ENCODE measurements at regions not wholly inside any gene's neighbourhood (a gene's known extent, or its start where the extent isn't known, plus 50 kb on each side); places are given as distances from the start of the nearest gene placed in this dataset.

GRCh38 chr19:29323440-29324290 lies 110.7 kb upstream of the UQCRFS1 start:
- H3K36me3 ChIP-seq, result no peaks in the 10 kb centered on the region
- no peaks in the 10 kb centered on the region for H3K9me3 ChIP-seq
- H3K4me1 ChIP-seq, result no peaks in the 10 kb centered on the region
- no peak for TF ChIP-seq CTCF (IDR thresholded peaks at IDR 0.05)
- H3K4me3 ChIP-seq, result no peak overlapping the region
- DNase-seq (no peak), ATAC-seq (no peak)
- no peak overlapping the region for H3K27ac ChIP-seq
- intact Hi-C loops (cut with DNase I), result loop anchor here in 1 of 10 donors (2.0 kb wide), 1 partner anchor 41 kb away; no protein-coding TSS in a partner anchor
- WGBS, 2 donors, result 70 to 73% methylated on average over 15 of the region's 15 CpGs
- H3K27me3 ChIP-seq, result peaks cover 0 to 22% (median 12%) of the 10 kb centered on the region in 7 donors

GRCh38 chr19:29324291-29324680 lies 111.3 kb upstream of the UQCRFS1 start:
- Histone ChIP-seq H3K9me3 (no peaks in the 10 kb centered on the region), H3K27ac (no peak overlapping the region), H3K36me3 (no peaks in the 10 kb centered on the region), H3K4me1 (no peaks in the 10 kb centered on the region), H3K27me3 (peaks cover 0 to 17% (median 10%) of the 10 kb centered on the region in 7 donors), H3K4me3 (no peak overlapping the region)
- DNase-seq, result no peak
- no peak for TF ChIP-seq CTCF (IDR thresholded peaks at IDR 0.05)
- ATAC-seq, result no peak
- WGBS, 2 donors, result 80 to 82% methylated on average over 8 of the region's 8 CpGs
- intact Hi-C loops (cut with DNase I), result no loop called here

- Histone ChIP-seq H3K4me1 (no peaks in the 10 kb centered on the region), H3K4me3 (no peak overlapping the region), H3K9me3 (no peaks in the 10 kb centered on the region), H3K36me3 (no peaks in the 10 kb centered on the region), H3K27me3 (peaks cover 0 to 17% (median 8%) of the 10 kb centered on the region in 7 donors), H3K27ac (no peak overlapping the region)
- ATAC-seq, result no peak
- TF ChIP-seq CTCF (IDR thresholded peaks at IDR 0.05), result no peak
- DNase-seq, result no peak
- WGBS, 2 donors, result 72 to 76% methylated on average over 6 of the region's 6 CpGs
- intact Hi-C loops (cut with DNase I), result no loop called here
Observed at GRCh38 chr19:29324717-29325116, 111.8 kb upstream of the UQCRFS1 start.

- WGBS, 2 donors, result 60 to 61% methylated on average over 11 of the region's 11 CpGs
- no peaks in the 10 kb centered on the region for H3K4me1 ChIP-seq
- intact Hi-C loops (cut with DNase I), result no loop called here
- no peaks in the 10 kb centered on the region for H3K9me3 ChIP-seq
- ATAC-seq (no peak), DNase-seq (no peak)
- H3K27me3 ChIP-seq, result peaks cover 0 to 17% (median 8%) of the 10 kb centered on the region in 7 donors
- no peak overlapping the region for H3K4me3 ChIP-seq
- no peaks in the 10 kb centered on the region for H3K36me3 ChIP-seq
- TF ChIP-seq CTCF (IDR thresholded peaks at IDR 0.05), result no peak
- no peak overlapping the region for H3K27ac ChIP-seq
Observed at GRCh38 chr19:29325241-29325975, 112.5 kb upstream of the UQCRFS1 start.
